HG03139 (cell line): ENCODE measurements at regions not wholly inside any gene's neighbourhood (a gene's known extent, or its start where the extent isn't known, plus 50 kb on each side); places are given as distances from the start of the nearest gene placed in this dataset.

Source experiments
- ATAC-seq: cut with Tn5 transposase; IDR thresholded peaks from one replicate; pipeline ENCODE4 v1.9.1; 2021; ENCODE audit not compliant: unreplicated experiment

DNA sequence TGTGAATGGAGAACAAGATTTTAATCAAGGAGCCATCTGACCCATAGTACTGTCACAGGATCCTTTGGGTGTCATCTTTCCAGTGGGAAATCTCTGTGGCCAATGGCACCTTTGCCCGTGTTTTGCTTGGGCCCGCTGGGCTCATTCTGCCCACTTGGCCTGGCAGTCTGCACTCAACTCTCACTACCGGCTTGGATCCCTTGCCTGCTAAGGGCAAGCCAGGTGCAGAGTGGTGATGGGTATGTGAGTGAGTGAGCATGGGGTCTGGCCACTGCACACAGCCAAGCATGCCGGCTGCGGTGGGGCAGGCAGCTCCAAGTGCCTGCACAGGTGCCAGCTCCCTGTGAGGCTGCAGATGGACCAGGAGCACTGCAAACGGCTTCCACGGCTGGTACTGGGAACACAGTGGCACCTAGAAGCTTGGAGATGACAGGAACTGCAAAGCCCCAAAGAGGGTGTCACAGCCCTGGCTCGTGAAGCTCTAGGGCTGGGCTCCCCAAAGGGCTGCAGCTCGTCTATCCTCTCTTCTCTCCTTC is 454.5 kb downstream of the TMA16 start:
- ATAC-seq, result no peak

DNA sequence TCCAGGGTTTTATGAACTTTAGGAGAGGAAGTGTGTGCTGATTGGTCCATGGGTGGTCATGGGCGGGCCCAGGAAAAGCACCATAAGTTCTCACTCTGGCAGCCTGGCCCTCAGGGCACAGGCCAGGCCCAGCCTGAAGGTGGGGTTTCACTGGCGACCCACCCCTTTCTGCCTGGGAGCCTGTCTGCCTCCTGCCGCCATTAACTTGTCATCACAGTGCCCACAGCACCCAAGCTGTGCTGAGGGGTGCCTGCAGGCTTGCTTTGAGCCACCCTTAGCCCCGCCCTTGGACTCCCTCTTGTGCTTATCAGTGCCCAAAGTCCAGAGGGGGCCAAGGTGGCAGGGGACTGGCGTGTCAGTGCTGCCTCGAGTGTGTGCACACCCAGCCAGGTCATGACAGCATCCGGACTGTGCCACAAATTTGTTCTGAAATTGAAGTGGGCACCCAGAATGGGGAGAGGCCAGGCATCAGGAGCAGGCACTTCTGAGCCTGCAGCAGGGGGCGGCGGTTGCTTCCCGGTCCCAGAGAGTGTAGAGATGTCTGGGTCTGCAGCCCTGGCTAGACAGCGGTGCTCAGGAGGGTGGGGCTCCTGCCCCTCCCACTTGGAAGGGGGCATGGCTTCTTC is 455.6 kb downstream of the TMA16 start:
- no peak for ATAC-seq

DNA sequence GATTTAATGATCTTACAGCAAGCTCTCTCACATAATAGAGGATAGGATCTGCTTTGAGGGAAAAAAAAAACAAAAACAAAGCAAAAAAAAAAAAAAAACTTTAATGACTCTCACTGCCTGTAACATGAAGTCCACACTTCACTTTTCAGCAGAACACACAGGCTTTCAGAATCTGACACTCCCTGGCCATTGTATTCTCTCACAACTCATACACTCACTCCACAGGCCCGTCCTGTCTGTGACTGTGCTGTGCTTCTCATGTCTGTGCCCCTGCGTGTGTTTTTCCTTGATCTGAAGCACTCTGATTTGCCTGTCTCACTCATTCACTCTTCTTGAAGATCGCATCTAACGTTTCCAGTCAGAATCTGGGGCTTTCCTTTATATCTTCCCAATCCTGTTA is 460.8 kb downstream of the TMA16 start:
- ATAC-seq, result no peak

DNA sequence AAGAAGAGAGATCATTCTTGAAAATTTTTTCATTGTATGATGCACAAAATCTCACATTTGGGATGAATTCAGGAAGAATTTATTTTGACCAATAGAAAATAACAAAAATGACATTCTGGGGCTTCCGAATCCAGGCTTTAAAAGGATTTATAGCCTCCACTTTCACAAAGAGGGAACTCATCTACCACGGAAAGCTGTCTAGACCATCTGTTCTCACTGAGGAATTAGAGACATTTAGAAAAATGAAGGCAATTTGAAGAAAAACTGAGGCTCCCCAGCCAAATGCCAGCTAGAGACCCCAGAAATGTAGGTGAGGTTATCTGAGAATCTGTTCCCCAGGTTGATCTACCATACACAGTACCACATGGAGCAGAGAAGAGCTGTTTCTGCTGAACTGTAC is 464.3 kb downstream of the TMA16 start:
- ATAC-seq, result no peak

DNA sequence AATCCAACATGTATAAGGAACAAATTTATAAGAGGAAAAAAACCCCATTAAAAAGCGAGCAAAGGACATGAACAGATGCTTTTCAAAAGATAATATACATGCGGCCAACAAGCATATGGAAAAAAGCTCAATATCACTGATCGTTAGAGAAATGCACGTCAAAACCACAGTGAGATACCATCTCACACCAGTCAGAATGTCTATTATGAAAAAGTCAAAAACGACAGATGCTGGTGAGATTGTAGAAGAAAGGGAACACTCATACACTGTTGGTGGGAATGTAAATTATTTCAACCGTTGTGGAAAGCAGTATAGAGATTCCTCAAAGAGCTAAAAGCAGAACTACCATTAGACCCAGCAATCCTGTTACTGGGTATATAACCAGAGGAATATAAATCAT is 465.4 kb downstream of the TMA16 start:
- ATAC-seq, result no peak

DNA sequence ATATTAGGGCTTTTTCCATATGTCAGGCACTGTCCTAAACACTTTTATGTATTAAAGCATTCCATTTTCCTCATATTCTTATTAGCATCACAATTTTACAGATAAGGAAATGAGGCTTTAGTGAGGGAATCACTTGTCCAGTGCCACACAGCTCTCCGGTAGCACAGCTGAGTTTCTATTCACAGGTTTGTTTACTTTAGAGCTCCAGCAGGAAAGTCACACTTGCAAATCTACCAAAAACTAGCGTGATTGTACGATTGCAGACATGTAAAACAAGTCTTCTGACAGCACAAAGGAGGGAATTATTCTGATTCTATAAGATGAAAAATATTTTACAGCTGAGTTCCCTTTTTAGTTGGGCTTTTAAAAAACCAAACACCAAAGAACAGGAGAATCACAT is 472.1 kb downstream of the TMA16 start:
- no peak for ATAC-seq

DNA sequence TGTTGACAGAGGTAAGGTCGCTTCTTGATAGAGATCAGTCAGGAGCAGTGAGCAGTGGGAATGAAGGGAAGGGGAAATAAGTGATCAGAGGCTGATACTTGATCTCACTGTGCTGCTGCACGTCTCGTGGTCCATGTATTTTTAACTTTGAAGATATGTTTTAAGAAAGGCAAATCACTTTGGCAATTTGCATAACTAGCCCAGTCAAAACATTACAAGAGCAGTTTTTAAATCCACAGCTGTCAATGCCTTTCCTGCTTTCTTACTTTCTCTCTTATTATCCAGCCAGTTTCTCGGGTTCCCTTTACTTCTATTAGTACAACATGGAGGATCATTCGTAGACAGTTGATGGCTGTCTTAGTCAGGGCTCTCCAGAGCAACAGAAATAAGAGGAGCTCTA is 472.8 kb downstream of the TMA16 start:
- ATAC-seq, result no peak

DNA sequence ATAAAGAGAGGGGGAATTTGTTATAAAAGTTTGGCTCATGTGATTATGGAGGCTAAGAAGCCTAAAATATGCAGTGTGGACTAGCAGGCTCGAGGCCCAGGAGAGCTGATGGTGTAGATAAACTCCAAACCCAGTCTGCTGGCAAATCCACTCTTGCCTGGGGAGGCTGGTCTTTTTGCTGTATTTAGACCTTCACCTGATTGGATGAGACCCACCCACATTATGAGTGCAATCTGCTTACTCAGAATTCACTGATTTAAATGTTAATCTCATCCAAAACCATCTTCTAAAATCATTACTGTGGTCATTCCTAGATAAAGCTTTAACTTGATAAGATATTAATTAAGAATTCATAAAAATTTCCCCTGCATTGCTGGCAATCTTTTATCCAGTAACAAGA is 473.2 kb downstream of the TMA16 start:
- no peak for ATAC-seq

DNA sequence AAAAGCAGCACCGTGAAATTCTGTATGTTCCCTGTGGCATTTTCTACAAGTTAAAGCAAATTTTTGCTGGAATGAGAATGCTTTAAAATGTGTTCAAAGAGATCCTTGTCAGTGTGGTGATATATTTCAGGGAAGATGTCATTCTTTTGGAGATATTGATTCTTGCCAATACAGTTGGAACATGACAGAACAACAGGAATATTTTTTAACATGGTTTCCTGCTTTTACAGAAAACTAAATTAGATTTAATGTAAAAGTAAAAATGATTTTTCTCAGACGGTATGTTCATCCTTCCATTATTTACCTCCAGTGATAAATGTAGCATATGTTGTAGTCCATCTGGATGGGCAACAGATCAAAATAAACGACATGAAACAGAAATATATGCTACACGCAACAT is 474.8 kb downstream of the TMA16 start:
- no peak for ATAC-seq

DNA sequence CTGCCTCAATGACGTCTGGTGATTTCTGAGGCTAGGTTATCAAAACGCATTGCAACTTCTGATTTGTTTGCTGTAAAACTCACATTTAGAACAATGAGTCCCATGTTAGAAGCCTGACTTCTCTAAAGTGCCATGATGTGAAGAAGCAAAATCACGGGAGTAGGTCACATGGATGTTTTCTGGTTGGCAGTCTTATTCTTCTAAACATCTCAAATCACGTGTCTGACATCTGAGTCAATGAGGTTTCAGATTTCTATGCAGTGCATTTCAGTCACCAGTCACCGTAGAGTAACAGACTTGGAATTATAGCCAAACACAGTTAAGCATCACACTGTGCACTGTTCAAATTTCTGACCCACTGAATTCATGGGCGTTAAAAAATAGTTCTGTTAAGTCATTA is 482.1 kb downstream of the TMA16 start:
- ATAC-seq, result no peak

DNA sequence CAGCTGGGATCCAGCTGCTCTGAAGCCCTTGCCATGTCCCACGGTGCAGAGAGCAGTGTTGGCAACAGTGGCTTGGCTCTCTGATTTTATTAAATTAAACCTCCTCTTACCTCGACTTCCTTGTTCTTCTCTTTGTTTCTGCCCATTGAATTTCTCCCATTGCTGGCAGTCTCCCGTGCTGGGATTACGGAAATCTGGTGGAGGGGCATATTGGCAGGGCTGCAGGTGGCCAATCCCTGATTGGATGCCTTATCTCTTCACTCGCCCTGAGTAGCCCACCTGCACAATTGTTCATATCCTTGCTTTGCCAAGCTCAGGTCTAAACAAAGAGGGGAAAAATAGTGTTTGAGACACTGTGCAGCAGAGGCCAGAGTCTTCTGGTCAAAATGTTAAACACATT is 493.9 kb downstream of the TMA16 start:
- ATAC-seq, result no peak

DNA sequence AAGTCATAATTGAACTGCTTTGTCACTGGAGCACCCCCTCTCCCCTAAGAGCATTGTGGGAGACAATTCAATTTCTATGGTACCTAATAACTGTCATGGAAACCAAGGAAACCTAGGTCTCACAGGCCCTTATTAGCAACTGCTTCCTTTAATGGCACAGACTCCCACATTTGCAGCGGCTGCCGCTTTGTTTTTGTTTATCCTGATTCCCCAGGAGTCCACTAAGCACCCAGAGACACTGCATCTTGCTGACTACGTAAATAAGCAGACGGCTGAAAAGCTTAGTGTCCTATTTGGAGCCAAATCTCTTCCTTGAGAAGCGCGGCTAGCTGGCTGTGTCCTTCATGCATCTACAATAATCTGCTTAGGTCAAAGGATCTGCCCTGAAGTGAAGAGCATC is 494.4 kb downstream of the TMA16 start:
- ATAC-seq, result no peak

DNA sequence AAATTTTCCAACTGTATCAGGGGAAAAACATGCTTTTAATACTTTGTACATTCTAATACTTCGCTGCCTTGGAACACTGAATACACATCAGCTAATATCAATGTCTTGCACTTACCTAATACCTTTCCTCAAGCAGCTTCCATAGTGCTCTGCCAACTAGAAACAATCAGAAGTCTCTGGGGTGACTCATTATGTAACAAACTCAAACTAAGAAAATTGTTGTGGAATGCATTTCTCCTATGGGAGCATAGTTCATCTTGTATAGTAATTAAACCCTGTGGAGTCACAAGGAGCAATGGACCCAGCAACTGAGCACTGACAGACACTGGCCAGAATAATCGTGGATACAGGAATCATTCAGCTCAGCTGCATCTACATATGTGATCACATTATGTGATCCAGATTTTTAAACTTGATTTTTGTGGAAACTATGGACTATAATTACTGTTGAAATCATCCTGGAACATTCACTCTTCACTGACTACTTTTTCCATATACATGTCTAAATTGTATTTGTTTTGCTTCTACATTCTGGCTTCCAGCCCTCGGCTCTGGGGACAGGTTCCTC is 496.9 kb downstream of the TMA16 start:
- no peak for ATAC-seq

DNA sequence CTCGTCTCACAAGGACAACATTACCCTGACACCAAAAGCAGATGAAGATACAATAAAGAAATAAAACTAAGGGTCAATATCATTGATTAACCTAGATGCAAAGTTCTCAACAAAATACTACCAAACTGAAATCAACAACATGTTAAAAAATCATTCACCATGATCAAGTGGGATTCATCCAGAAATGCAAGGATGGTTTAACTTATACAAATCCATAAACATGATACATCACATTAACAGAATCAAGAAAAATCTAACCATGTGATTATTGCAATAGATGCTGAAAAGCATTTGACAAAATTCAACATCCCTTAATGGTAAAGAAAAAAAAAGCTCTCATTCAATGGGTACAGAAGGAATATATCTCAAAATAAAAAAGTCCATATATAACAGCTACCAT is 514.9 kb downstream of the TMA16 start:
- no peak for ATAC-seq

DNA sequence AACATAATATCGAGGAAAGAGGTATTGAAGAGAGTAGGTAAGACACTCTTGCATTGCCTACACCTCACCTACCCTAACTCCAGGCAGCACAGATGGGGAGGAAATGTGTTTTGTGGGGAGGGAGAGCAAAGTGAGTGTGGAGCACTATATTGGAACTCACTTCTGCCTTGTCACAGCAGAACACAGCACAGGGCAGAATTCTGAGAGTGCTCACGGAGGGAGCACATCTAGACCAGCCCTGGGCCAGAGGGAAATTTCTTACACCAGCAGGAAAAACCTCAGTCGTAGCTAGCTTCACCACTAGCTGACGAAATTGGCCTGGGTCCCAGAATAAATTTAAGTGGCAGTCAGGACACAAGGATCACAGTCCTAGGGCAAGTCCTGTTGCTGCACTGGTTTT is 517.3 kb downstream of the TMA16 start:
- no peak for ATAC-seq

DNA sequence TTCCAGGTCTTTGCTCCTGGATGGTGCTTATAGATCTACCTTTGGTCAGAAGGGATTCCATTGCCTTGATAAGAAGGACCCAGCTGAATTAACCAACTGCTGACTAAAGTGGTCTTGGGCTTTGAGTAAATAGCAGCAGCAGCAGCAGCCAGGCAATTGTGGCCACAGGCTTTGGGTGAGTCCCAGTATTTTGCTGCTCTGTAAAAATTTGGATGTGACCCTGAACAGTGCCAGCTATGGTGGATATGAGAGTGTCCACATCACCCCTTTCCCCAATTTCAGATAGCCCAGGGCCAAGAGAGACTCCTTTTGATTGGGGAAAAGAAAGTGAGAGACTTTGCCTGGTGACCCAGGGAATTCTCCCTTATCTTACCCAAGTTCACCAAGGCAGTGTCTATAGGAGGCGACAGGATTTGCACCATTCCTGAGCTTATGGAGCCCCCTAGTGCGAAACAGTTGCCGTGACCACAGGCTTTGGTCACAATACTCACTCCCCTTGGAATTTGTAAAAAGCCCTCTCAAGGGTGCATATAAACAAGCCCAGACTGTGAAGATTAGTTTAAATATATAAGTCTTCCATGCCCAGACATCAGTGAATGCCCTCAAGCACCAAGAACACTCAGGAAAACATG is 518.0 kb downstream of the TMA16 start:
- no peak for ATAC-seq

DNA sequence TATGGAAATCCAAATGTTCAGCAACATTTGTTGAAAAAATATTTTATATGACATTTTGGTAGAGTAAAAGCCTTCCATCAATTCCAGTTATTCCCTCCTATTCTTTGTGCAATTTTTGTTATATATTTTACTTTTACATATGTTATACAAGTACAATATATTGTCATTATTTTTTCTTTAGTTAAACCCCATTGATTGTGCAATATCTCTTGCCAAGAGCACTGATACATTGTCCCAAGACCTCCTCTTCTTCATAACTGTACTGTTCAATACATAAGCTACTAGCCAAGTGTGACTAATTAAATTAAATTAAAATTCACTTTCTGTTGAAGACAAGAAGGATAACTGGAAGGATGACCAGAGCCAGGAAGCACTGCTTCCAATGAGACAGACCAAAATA is 527.5 kb downstream of the TMA16 start:
- ATAC-seq, result no peak

DNA sequence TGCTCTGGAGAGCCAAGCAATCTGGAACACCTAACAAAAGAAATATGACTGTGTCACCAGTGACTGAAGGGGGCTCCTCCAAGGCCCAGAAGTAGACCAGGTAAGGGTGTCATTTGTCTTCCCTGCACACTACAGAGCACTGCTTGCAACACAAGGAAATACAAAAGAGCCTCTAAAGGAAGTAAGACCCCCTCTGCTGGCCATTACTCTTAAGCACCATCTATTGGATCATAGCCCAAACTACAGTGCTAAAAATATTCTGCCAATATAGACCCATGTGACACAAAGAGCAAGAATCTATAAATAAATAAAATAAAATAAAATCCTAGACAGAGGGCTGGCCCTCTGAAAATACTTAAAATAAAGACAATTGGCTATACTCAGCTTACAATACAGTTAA is 528.7 kb downstream of the TMA16 start:
- ATAC-seq, result peak; percentile 64

DNA sequence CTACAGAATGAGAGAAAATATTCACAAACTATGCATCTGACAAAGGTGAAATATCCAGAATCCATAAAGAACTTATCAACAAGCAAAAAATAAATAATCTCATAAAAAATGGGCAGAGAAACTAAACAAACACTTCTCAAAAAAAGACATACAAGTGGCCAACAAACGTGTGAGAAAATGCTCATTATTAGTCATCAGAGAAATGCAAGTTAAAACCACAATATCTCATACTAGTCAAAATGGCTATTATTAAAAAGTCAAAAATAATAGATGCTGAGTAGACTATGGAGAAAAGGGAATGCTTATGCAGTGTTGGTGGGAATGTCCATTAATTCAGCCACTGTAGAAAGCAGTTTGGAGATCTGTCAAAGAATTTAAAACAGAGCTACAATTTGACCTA is 533.3 kb downstream of the TMA16 start:
- ATAC-seq, result no peak

DNA sequence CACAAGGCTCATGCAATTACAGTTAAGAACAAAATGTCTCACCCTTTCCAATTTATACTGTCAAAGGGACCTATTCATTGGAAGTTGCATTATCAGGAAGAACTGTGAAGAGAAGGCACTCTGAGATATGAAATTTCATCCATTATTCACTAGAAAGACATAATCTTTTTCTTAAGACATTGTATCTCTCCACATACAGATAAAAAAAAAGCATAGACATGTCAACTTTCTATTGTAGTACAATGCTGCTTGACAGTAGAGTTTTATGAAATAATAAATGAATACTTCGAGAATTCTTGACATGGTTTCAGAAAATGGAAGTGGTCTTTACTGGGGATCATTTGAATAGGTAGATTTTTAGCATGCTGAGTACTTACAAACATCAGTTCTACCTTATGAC is 545.0 kb downstream of the TMA16 start:
- ATAC-seq, result no peak

DNA sequence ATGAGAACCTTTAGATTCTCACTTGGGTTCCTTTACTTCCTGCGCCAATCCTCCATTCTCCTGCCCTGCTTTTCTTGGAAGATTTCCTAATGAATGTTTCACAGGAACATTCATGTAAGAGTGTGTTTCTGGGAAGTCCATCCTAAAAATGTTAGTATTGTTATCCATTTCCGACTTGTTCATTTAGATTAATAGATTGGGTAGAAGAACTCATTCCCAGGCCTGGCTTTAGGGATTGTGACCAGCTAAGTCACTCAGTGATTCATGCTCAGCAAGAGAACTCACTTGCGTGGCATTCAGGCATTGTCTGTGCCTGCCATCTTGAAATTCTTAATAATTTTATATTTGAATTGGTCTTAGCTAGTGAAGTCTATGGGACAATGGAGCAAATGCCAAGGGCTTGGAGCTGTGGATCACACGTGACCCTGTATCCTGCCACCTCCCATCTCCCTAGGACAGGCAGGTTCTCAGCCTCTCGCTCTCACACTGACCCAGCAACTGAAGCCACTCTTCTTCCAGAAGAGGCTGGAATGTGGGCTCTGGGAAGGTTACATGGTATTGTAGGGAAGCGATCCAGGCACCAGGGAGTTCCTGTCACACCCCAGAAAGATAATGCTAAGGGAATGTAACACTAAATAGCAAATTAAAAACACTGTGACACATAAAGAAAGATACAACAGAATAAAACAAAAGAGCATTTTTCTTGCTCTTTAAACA is 562.1 kb downstream of the TMA16 start:
- ATAC-seq, result no peak
